Muscle of arm (tissue), 1 donor: ENCODE measurements at regions not wholly inside any gene's neighbourhood (a gene's known extent, or its start where the extent isn't known, plus 50 kb on each side); places are given as distances from the start of the nearest gene placed in this dataset.
"Not testable (repeated sequence)": the region's sequence is repeated elsewhere in the genome, so short reads cannot be mapped to it uniquely, and the experiment has no call there.

ENCODE experiments used
- DNase-seq: peaks from one replicate; pipeline ENCODE4 v3.0.0-alpha.2; 2013

DNA sequence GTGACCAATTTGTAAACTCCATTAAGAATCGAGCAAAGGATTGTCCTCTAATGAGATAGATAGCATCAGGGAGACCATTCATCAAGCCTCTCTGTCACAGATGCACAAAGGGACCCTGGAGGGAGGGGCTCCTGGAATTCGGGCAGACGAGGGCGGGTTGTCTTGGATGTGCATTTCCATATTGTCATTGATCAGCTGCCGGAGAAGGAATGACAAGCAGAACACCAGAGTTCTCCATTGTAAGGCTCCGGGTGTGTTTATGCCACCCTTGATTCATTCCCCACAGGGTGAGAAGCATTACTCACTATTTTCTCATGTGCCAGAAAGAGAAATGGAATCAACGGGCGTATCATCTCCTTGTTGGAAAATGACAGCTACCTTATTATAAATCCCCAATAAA is 167.5 kb downstream of the EBLN2 start:
- DNase-seq: no peak

- DNase-seq: no peak
These were observed 173.0 kb downstream of the EBLN2 start for GRCh38 chr3:73234354-73235014.

DNA sequence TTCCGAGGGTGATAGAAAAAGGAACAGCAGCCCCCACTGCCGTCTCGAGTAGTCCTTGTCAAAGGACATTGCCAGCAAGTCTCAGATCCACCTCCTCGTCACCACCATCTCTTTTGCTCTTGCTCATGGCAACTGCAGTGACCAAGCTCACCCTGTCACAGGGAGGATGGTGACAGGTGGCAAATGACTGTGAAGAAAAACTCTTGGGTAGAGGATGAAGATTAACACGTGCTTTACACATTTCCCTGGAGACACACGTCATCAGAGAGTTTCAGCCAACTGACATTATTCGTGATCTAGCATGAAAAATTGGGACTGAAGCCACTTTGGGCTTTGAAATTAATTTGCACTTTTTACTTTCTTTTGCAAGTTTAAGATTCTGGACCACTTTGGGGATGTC is 174.3 kb downstream of the EBLN2 start:
- DNase-seq: no peak

DNA sequence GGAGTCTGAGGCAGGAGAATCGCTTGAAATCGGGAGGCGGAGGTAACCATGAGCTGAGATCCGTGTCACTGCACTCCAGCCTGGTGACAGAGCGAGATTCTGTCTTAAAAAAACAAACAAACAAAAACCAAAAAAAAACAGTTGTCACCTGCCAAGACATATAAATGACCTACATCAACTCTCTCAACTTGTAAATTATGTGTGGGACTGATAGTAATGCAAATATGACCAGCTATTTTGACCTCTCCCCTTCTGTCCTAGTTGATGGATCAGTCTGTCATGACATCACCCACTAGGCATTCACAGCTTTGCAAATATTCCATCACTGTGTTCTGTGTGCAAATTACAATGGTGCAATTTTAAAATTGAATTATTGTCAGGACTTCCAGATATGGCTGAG is 175.4 kb downstream of the EBLN2 start:
- DNase-seq: no peak

DNA sequence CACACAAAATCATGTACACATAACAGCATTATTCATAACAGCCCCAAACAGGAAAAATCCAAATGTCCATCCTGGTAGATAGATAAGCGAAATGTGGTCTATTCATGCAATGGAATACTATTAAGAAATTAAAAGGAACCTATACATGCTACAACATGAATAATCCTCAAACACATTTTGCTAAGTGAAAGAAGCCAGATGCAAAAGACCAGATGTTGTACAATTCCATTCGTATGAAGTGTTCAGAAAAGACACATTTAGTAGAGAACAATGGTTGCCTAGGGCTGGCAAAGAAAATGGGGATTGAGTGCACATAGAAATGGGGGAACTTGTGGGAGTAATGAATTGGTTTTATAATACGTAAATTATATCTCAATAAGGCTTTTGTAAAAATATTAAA is 182.3 kb downstream of the EBLN2 start:
- DNase-seq: no peak

DNA sequence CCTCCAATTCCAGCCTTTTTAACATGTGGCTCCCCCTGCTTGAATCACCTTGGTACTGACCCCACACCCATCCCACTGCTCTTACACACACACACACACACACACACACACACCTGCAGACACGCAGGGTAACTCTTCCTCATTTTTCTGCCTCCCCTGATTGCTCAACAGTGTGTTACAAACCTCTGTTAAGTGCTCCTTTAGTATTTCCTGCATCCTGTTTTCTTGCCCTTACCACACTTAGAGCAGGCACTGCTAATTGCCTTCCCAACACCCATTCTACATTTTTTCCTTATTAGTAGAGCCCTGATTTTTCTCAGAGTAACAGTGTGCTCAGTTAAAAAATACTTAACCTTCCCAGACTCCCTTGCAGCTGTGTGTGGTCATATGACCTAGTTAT is 184.0 kb downstream of the EBLN2 start:
- DNase-seq: no peak

DNA sequence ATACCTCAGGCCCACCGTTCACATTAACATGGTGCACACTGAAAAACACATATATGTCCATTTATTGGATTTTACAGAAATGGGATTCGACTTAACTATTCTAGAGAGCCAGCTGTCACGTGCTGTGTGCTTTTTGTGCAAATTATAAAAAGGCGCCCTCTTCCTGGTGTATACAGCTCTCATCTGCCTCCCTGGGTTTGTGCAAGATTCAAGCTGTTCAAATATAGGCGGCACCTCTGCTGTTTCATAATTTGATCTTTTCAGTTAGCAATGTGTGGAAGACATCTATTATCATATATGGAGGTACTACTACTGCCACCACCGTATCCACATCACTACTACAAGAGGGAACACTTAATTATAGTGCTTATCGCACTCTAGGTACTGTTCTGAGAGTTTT is 187.6 kb downstream of the EBLN2 start:
- DNase-seq: no peak

DNA sequence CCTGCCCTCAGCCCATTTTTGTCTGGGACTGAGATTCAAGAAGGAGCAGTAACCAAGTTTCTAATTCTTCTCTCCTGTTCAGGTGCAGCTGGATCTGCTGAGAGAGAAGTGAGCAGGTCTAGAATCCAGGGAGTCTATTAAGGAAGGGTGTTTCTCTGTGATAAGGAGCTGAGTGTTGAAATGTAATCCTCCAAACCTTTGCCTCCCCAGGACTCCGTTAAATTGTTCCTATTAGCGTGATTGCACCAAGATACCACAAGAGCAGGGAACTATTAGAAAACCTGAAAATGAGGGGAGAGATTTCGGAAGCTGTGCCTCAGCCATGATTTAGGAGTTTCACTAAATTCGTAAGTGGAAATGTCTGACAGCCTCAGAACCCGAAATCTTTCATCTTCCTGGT is 192.6 kb downstream of the EBLN2 start:
- no peak for DNase-seq

DNA sequence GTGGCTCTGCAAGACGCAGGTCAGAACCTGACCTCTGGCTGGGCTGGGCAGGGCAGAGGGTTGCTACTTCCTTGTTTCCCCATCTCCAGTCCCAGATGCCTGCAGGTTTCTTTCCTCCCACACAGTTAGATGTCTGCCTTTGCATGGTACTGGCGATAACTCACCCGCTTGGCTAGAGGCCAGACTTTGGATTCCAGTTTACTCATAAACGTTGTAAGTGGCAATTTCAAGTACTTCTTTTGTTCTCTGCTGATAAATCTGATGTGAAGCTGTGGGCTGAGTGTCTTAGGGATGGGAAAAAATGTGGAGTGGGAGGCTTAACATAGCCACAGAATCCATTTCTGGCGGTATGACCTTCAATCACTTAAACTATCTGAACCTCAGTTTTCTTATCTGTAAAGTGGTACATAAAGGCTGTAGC is 194.2 kb downstream of the EBLN2 start:
- DNase-seq: no peak

- no peak for DNase-seq
These were observed 195.7 kb downstream of the EBLN2 start for GRCh38 chr3:73257186-73257585.

- DNase-seq: no peak
These were observed 196.6 kb downstream of the EBLN2 start for GRCh38 chr3:73258057-73258456.

DNA sequence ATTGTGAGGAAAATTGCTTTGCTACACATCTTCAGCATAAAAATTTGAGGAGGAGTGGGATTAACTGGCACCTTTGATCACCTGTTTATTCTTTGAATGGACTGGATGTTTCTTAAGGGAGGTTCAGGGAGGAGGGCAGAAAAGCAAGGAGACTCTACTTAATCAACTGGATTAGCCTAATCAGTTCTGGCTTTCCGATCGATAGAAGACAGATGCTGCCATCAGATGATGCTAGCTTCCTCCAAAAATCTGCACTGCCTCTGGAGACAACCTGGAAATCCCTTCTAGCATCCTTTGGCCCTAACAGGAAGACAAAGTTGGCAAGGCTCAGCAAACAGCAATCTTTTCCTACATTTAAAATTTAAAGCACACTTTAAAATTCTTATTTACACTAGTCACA is 197.8 kb downstream of the EBLN2 start:
- no peak for DNase-seq

- no peak for DNase-seq
These were observed 198.4 kb downstream of the EBLN2 start for GRCh38 chr3:73259856-73260255.

GRCh38 chr3:73266558-73266957 is 205.1 kb downstream of the EBLN2 start:
- DNase-seq: not testable (repeated sequence)

DNA sequence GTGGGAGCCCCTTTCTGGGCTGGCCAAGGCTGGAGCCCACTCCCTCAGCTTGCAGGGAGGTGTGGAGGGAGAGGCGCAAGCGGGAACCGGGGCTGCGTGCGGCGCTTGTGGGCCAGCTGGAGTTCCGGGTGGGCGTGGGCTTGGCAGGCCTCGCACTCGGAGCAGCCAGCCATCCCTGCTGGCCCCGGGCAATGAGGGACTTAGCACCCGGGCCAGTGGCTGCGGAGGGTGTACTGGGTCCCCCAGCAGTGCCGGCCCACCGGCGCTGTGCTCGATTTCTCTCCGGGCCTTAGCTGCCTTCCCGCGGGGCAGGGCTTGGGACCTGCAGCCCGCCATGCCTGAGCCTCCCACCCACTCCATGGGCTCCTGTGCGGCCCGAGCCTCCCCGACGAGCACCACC is 207.7 kb downstream of the EBLN2 start:
- not testable (repeated sequence) for DNase-seq

GRCh38 chr3:73270839-73271483 is 209.5 kb downstream of the EBLN2 start:
- peak; percentile 18 for DNase-seq

GRCh38 chr3:73273341-73273740 is 211.9 kb downstream of the EBLN2 start:
- DNase-seq: no peak

- peak; percentile 16 for DNase-seq
These were observed 219.3 kb downstream of the EBLN2 start for GRCh38 chr3:73280746-73281145.

- no peak for DNase-seq
These were observed 223.0 kb downstream of the EBLN2 start for GRCh38 chr3:73284472-73284871.

DNA sequence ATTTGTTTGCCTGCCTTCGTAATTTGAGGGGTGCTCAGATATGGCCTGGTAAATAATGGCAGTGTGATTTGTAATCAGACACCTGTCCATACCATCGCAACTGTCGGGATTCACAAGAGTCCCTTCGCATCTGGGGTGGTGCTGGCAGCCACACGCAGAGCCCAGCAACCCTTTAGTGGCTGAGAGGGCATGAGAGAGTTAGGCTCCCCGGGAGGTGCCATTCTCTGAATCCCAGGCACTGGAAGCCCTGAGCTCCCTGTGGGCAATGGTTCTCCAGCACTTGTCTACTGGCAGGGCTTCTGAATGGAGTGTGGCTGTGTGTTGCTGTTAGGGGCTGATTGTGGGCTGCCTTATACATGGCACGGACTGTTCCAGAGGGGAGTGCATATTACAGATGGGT is 230.1 kb downstream of the EBLN2 start:
- DNase-seq: no peak

DNA sequence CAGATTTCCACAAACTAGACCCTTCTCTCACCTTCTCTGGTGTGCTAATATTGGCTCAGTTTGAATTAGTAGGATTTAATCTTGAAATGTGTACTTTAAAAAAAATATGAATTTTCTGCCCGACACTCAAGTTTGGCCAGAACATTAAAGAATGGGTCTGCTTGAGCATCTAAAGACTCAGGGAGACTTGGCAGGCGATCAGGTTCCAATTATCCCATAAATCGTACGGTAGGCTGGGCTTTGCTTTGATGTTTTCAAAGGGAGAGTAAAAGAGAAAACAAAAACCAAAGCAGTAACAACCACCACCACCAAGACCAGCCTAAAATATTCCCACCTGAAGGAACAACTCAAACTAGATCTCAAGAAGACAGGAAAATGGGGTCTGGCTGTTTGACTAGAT is 230.8 kb downstream of the EBLN2 start:
- DNase-seq: no peak

- DNase-seq: no peak
These were observed 233.1 kb downstream of the EBLN2 start for GRCh38 chr3:73294537-73294936.

DNA sequence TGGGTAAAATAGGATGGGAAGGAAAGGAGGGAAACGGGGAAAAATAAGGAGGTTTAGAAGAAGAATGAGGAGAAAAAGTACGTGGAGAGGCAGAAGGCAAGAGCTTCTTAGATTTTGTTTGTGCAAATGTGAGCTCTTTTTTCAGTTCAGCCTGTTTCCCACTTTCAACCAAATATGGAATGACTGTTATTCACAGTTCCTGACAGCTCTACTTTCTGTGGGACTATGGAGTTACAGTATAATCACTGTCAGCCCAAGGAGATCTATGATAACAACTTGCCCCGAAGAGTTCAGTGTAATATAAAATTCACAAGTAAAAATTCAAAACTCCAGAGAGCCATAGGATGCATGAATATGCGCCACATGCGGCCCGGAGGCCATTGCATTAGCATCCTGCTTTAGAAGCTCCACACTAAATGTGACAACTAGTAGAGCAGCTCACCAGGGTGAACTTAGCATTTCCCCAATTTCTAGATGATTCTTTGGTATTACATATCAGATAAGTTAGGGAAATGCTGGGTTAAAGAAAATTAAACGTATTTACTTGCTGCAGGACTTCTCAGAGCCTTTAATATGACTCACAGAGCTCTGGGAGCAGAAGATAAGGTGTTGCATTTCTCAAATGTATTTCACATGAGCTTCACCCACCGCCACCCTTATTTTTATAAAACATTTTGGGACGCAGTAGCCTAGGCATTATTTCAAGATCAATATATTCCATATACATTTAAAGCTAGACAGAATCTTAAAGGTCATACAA is 234.6 kb downstream of the EBLN2 start:
- DNase-seq: no peak
